ENCODE measurements at regions not wholly inside any gene's neighbourhood (a gene's known extent, or its start where the extent isn't known, plus 50 kb on each side); places are given as distances from the start of the nearest gene placed in this dataset.

- no peak for TF ChIP-seq POLR2A (IDR thresholded peaks at IDR 0.05)
- TF ChIP-seq CTCF (IDR thresholded peaks at IDR 0.05), result no peak
- TF ChIP-seq EP300 (IDR thresholded peaks at IDR 0.05), result no peak
- TF ChIP-seq POLR2AphosphoS5 (IDR thresholded peaks at IDR 0.05), result no peak
These were observed 196.7 kb upstream of the TBX20 start for GRCh38 chr7:35450456-35451214.
